ENCODE measurements at regions not wholly inside any gene's neighbourhood (a gene's known extent, or its start where the extent isn't known, plus 50 kb on each side); places are given as distances from the start of the nearest gene placed in this dataset.

DNA sequence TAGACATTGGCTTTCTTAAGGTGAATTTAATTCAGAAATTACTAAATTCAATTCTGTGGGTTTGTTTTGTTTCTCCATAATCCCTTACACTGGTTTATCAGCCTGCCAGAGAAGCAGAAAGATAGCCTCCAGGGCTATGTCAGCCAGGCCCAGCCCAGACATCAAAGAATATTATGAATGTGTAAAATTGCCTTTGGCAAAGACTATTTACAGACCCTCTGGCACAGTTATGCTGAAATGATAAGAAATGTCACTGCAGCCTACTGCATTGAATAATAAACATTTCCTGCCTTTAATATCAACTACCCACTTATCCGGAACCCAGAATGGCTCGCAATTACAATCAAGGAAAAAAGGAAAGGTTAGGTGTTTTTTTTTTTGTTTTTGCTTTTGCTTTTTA lies 562.5 kb upstream of the LRRC4C start:
- Histone ChIP-seq H3K27ac (no peak overlapping the region), H3K36me3 (no peaks in the 10 kb centered on the region), H3K27me3 (no peaks in the 10 kb centered on the region), H3K9me3 (no peaks in the 10 kb centered on the region), H3K4me1 (no peaks in the 10 kb centered on the region), H3K4me3 (no peak overlapping the region)
- TF ChIP-seq POLR2A (IDR thresholded peaks at IDR 0.05), result no peak
- TF ChIP-seq, protein P1, sequence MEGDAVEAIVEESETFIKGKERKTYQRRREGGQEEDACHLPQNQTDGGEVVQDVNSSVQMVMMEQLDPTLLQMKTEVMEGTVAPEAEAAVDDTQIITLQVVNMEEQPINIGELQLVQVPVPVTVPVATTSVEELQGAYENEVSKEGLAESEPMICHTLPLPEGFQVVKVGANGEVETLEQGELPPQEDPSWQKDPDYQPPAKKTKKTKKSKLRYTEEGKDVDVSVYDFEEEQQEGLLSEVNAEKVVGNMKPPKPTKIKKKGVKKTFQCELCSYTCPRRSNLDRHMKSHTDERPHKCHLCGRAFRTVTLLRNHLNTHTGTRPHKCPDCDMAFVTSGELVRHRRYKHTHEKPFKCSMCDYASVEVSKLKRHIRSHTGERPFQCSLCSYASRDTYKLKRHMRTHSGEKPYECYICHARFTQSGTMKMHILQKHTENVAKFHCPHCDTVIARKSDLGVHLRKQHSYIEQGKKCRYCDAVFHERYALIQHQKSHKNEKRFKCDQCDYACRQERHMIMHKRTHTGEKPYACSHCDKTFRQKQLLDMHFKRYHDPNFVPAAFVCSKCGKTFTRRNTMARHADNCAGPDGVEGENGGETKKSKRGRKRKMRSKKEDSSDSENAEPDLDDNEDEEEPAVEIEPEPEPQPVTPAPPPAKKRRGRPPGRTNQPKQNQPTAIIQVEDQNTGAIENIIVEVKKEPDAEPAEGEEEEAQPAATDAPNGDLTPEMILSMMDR (IDR thresholded peaks at IDR 0.05), result no peak
- DNase-seq, result no peak

DNA sequence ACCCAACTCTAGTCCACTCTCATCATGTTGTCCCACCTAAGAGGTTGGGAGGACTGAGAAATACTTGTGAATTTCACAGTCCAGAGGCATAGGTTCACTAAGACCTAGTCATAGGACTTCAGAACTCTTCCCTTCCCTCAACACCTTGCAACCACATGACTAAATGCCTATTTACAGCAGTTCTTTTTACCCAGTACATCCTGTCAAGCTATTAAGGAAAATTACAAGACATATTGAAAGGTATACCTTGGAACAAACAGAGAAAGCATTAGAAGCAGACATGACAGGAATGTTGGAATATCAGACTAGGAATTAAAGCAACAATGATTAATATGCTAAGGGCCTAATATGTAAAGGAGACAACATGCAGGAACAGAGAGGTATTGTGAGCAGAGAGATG lies 563.8 kb upstream of the LRRC4C start:
- Histone ChIP-seq H3K4me3 (no peak overlapping the region), H3K36me3 (no peaks in the 10 kb centered on the region), H3K9me3 (no peaks in the 10 kb centered on the region), H3K4me1 (no peaks in the 10 kb centered on the region), H3K27ac (no peak overlapping the region), H3K27me3 (no peaks in the 10 kb centered on the region)
- DNase-seq, result no peak
- TF ChIP-seq POLR2A (IDR thresholded peaks at IDR 0.05), result no peak
- TF ChIP-seq, protein P1 (IDR thresholded peaks at IDR 0.05), result no peak

DNA sequence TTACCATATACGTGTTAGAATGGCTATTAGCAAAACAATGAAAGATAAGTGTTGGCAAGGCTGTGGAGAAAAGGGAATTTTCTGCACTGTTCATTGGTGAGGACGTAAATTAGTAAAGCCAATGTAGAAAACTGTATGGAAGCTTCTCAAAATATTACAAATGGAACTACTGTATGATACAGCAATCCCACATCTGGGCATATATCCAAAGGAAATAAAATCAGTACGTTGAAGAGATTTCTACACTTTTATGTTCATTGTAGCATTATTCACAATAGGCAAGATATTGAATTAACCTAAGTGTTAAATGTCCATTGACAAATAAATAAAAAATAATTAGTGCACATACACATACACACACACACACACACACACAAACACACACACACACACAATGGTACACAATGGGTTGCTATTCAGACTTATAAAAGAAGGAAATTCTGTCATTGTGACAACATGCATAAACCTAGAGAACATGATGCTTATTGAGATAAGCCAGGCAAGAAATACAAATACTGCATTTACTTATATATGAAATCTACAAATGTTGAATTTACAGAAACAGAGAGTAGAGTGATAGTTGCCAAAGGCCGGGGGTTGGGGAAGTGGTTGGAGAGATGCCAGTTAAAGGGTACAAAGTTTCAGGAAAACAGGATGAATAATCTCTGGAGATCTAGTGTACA lies 565.8 kb upstream of the LRRC4C start:
- Histone ChIP-seq H3K36me3 (no peaks in the 10 kb centered on the region), H3K4me3 (no peak overlapping the region), H3K4me1 (no peaks in the 10 kb centered on the region), H3K27me3 (no peaks in the 10 kb centered on the region), H3K27ac (no peak overlapping the region), H3K9me3 (no peaks in the 10 kb centered on the region)
- DNase-seq, result no peak
- no peak for TF ChIP-seq POLR2A (IDR thresholded peaks at IDR 0.05)
- TF ChIP-seq, protein P1 (IDR thresholded peaks at IDR 0.05), result no peak

DNA sequence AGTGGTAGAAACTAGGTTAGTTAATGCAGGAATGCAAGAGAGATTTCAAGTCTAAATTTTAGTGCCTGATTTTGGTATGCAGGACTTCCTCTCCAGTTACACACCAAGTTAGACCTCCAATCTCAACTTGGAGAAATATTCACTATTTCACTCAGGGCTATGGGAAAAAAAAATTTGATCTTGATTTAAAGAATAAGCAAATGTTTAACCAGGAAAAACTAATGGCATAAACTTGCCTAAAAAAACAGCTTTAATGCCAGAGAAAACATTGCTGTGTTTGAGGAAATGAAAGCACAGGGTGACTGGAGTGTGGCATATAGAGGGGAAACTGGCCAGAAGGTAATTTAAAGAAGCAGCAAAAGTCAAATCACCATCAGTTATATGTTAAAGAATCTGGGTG lies 575.4 kb upstream of the LRRC4C start:
- Histone ChIP-seq H3K9me3 (no peaks in the 10 kb centered on the region), H3K36me3 (no peaks in the 10 kb centered on the region), H3K27ac (no peak overlapping the region), H3K4me3 (no peak overlapping the region), H3K27me3 (no peaks in the 10 kb centered on the region), H3K4me1 (no peaks in the 10 kb centered on the region)
- no peak for TF ChIP-seq POLR2A (IDR thresholded peaks at IDR 0.05)
- TF ChIP-seq, protein P1 (IDR thresholded peaks at IDR 0.05), result no peak
- no peak for DNase-seq

DNA sequence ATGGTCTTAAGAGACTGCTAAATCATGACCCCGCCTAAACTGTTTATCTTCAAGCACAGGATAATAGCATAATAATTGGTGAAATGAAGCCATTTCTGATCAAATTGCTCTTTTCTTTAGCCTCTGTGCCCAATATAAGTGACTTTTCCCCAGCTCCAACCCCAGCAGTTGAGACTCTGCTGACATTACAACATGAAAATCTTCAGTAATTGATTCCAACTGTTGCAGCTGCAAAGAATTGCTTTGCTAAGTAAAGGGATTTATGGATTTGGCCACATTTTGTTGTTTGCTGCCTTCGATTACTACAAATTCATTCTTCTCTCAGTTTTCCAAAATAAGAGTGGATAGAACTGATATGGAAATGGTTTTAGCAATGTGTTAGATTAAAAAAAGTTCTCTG lies 576.7 kb upstream of the LRRC4C start:
- Histone ChIP-seq H3K4me1 (no peaks in the 10 kb centered on the region), H3K27me3 (no peaks in the 10 kb centered on the region), H3K9me3 (no peaks in the 10 kb centered on the region), H3K4me3 (no peak overlapping the region), H3K27ac (no peak overlapping the region), H3K36me3 (no peaks in the 10 kb centered on the region)
- TF ChIP-seq POLR2A (IDR thresholded peaks at IDR 0.05), result no peak
- TF ChIP-seq, protein P1 (IDR thresholded peaks at IDR 0.05), result no peak
- no peak for DNase-seq

DNA sequence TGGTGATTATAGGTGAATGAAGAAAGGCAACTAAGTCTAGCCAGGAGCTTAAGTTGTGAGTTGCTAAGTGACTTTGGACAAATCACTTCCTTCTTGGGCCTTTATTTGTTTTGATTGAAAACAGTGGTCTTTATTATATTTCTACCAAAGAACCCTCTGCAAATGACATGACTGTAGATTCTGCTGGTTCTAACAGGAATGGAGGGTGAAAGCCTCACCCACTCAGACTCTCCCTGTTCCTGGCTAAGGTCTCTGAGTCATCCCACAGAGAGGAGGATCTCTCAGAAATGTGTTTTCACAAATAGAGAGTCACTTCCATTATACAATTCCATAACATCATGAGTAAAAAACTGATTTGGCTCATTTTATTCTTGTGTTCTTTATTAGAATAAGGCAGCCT lies 583.9 kb upstream of the LRRC4C start:
- Histone ChIP-seq H3K4me3 (no peak overlapping the region), H3K9me3 (no peaks in the 10 kb centered on the region), H3K27me3 (no peaks in the 10 kb centered on the region), H3K4me1 (no peaks in the 10 kb centered on the region), H3K36me3 (no peaks in the 10 kb centered on the region), H3K27ac (no peak overlapping the region)
- no peak for TF ChIP-seq POLR2A (IDR thresholded peaks at IDR 0.05)
- TF ChIP-seq, protein P1 (IDR thresholded peaks at IDR 0.05), result no peak
- DNase-seq, result no peak

Measured in Peyer's patch (tissue), 4 donors.